Spleen (tissue), 11 donors: ENCODE measurements at regions not wholly inside any gene's neighbourhood (a gene's known extent, or its start where the extent isn't known, plus 50 kb on each side); places are given as distances from the start of the nearest gene placed in this dataset.

Experiments used
- DNase-seq: peaks from one replicate; pipeline ENCODE4 v3.0.0-alpha.2; 2020
- H3K27ac ChIP-seq, 8 donors: fragments of 200-600 bp; sonication (generic) in 7 of 8; 1 replicate in 4 of 8; 2 replicates in 4 of 8; pipeline versions ENCODE4 v1.5.0 to v1.8.0; 2016 to 2021; ENCODE audit warnings: inconsistent platforms in 4 of 8, mild to moderate bottlenecking in 4 of 8, moderate library complexity in 1 of 8
- H3K27me3 ChIP-seq, 7 donors: fragments of 200-600 bp; sonication (generic) in 6 of 7; replicated peaks in 1 of 7; 1 replicate in 4 of 7; 2 replicates in 3 of 7; pipeline versions ENCODE4 v1.5.0 to v1.8.0; 2016 to 2021; ENCODE audit warnings: inconsistent platforms in 3 of 7, mild to moderate bottlenecking in 1 of 7
- H3K36me3 ChIP-seq, 6 donors: fragments of 200-600 bp; sonication (generic) in 5 of 6; 1 replicate in 4 of 6; 2 replicates in 2 of 6; pipeline versions ENCODE4 v1.5.0 to v1.8.0; 2016 to 2021; ENCODE audit warnings: inconsistent platforms in 2 of 6
- H3K4me1 ChIP-seq, 6 donors: fragments of 200-600 bp; sonication (generic) in 5 of 6; 1 replicate in 3 of 6; 2 replicates in 3 of 6; pipeline versions ENCODE4 v1.5.0 to v1.8.0; 2016 to 2021; ENCODE audit warnings: inconsistent platforms in 3 of 6
- H3K4me3 ChIP-seq, 8 donors: fragments of 200-600 bp; sonication (generic) in 7 of 8; 1 replicate in 4 of 8; 2 replicates in 4 of 8; pipeline versions ENCODE4 v1.5.0 to v1.8.0; 2016 to 2021; ENCODE audit warnings: inconsistent platforms in 4 of 8, mild to moderate bottlenecking in 4 of 8, moderate library complexity in 2 of 8
- H3K9me3 ChIP-seq, 8 donors: fragments of 200-600 bp; sonication (generic) in 7 of 8; 1 replicate in 4 of 8; 2 replicates in 4 of 8; pipeline versions ENCODE4 v1.5.0 to v1.8.0; 2016 to 2021; ENCODE audit warnings: inconsistent platforms in 4 of 8
- POLR2A ChIP-seq, 3 donors: fragments of 450-650 bp; IDR thresholded peaks; one replicate each; pipeline ENCODE4 v1.5.1; 2017; ENCODE audit warnings: antibody characterized with exemption in 3 of 3, mild to moderate bottlenecking in 1 of 3
- POLR2AphosphoS5 ChIP-seq, 3 donors: sonication (generic); formaldehyde crosslinking; IDR thresholded peaks; one replicate each; pipeline ENCODE4 v1.5.1; 2017; ENCODE audit warnings: antibody characterized with exemption in 3 of 3
- WGBS, 5 donors: extraction: QIAGEN DNeasy Blood & Tissue Kit in 3 of 5; methylation state at CpG; one replicate each; pipeline versions ENCODE4 v1.1.5 to v1.1.7; 2013 to 2018; 5-methylcytosine and 5-hydroxymethylcytosine counted together
- intact Hi-C: fragments of 100-400 bp; cut with DNase I; formaldehyde crosslinking; loops from one replicate; pipeline ENCODE4 v1.15.0; 2023; ENCODE audit warnings: low total_unique reads
- TF ChIP-seq, protein P1 (sequence below), 11 experiments: fragments of 200-600 bp in 7 of 11; fragments of 450-650 bp in 4 of 11; sonication (generic) in 4 of 11; IDR thresholded peaks in 8 of 11; conservative IDR thresholded peaks in 3 of 11; 1 replicate in 7 of 11; 2 replicates in 4 of 11; pipeline versions ENCODE4 v1.4.0 to v1.8.0; 2016 to 2021; ENCODE audit warnings: antibody characterized with exemption in 11 of 11, inconsistent platforms in 4 of 11, mild to moderate bottlenecking in 1 of 11
- donor health status: healthy with polysubstance abuse.
- donor health status: DM: no; HTN: no; CAD: no; lungs with moderate emphysema.
- donor health status: DM: no; HTN: no; CAD: no.
- donor health status: Bipolar disorder and iron deficiency.
- donor health status: healthy.
- donor health status: DM: no; HTN: no; CAD: no.
- donor health status: DM: yes; HTN: yes; CAD: no.

DNA sequence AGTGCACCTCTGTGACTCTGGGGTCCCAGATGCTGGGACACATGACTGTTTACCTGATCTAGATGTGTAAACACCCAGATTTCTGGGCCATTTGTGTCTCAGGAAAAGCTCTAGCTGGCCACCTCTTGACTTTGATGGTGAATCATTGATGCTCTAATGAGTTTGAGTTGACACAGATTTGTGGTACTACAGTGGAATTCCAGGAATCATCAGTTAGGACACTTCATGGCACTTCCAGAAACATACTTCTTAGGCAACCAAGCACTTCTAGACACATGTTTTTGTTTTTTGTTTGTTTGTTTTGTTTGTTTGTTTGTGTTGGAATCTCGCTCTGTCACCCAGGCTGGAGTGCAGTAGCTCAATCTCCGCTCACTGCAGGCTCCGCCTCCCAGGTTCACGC, 302.2 kb upstream of the ZMIZ1 start:
- Histone ChIP-seq H3K9me3 (no peaks in the 10 kb centered on the region), H3K4me3 (no peak overlapping the region), H3K4me1 (peaks cover 0 to 30% (median 11%) of the 10 kb centered on the region in 6 donors), H3K27ac (no peak overlapping the region), H3K27me3 (no peaks in the 10 kb centered on the region), H3K36me3 (no peaks in the 10 kb centered on the region)
- 93 to 98% (median 97%) methylated on average over 4 of the region's 4 CpGs for WGBS, 5 donors
- intact Hi-C loops, result no loop called here
- TF ChIP-seq POLR2A (IDR thresholded peaks at IDR 0.05) (no peak), POLR2AphosphoS5 (IDR thresholded peaks at IDR 0.05) (no peak)
- TF ChIP-seq, protein P1, sequence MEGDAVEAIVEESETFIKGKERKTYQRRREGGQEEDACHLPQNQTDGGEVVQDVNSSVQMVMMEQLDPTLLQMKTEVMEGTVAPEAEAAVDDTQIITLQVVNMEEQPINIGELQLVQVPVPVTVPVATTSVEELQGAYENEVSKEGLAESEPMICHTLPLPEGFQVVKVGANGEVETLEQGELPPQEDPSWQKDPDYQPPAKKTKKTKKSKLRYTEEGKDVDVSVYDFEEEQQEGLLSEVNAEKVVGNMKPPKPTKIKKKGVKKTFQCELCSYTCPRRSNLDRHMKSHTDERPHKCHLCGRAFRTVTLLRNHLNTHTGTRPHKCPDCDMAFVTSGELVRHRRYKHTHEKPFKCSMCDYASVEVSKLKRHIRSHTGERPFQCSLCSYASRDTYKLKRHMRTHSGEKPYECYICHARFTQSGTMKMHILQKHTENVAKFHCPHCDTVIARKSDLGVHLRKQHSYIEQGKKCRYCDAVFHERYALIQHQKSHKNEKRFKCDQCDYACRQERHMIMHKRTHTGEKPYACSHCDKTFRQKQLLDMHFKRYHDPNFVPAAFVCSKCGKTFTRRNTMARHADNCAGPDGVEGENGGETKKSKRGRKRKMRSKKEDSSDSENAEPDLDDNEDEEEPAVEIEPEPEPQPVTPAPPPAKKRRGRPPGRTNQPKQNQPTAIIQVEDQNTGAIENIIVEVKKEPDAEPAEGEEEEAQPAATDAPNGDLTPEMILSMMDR (IDR thresholded peaks at IDR 0.05 in 8 of 11, conservative IDR thresholded peaks at IDR 0.05 in 3 of 11), result no peak
- DNase-seq, result no peak

DNA sequence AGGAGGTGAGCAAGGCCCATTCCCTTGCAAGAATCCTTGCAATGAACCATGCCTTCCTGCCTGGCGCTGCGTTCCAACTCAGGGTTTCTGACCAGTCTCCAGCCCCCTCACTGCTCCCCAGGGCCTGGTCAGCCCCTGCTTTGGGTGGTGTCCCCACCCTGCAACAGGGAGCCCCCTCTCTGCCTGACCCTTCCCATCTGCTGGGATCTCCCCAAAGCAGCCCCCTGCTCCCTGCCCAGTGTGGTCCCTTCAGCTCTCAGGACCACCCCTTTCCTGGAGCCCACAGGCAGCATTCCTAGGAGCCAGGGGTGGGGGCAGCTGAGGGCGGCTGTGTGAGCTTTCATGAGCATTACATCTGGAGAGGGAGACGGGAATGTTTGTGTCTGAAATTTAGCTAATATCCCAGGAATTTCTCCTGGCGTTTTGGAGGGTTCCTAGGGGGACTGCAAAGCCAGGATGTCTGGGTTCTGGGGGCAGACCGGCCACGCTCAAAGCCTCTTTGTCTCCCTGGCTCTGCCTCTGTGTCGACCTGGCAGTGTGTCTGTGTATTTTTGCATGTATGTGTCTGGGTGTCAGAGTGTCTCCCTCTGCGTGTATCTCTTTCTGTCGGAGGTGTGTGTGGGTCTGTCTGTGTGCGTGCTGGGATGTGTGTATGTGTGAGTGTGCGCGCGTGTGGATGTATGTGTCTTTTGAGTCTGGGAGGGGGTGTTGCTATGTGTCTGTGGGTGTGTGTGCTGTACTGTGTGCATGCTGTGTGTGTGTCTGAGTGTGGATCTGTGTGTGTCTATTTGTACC, 300.5 kb upstream of the ZMIZ1 start:
- Histone ChIP-seq H3K27me3 (no peaks in the 10 kb centered on the region), H3K4me1 (peaks cover 0 to 41% (median 17%) of the 10 kb centered on the region in 6 donors), H3K27ac (no peak overlapping the region), H3K4me3 (no peak overlapping the region), H3K9me3 (no peaks in the 10 kb centered on the region), H3K36me3 (no peaks in the 10 kb centered on the region)
- 91 to 96% (median 92%) methylated on average over 14 of the region's 14 CpGs for WGBS, 5 donors
- no peak for TF ChIP-seq POLR2AphosphoS5 (IDR thresholded peaks at IDR 0.05)
- TF ChIP-seq, protein P1 (IDR thresholded peaks at IDR 0.05 in 8 of 11, conservative IDR thresholded peaks at IDR 0.05 in 3 of 11), result no peak
- TF ChIP-seq POLR2A (IDR thresholded peaks at IDR 0.05), result no peak
- DNase-seq, result no peak
- intact Hi-C loops, result no loop called here

DNA sequence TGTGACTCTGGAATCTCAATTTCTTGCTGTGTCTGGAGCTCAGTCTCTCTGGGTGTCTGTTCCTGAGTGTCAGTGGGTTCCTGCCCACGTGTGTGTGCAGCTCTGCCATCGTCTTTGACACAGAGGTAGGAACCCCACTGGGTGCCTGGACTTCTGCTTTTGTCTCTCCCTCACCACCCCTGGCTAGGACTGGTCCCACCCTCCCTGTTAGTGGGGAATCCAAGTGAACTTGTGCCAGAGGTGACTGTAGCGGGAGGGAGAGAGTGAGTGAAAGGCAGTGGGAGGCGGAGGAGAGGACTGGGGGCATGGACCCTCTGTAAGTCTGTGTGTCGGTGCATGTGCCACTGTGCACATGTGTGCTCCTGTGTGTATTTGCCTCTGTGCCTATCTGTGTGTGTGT, 299.9 kb upstream of the ZMIZ1 start:
- Histone ChIP-seq H3K27me3 (no peaks in the 10 kb centered on the region), H3K4me1 (peaks cover 0 to 34% (median 14%) of the 10 kb centered on the region in 6 donors), H3K9me3 (no peaks in the 10 kb centered on the region), H3K36me3 (no peaks in the 10 kb centered on the region), H3K27ac (no peak overlapping the region), H3K4me3 (no peak overlapping the region)
- no peak for DNase-seq
- intact Hi-C loops, result no loop called here
- 44 to 62% (median 45%) methylated on average over 4 to 5 of the region's 5 CpGs for WGBS, 5 donors
- TF ChIP-seq POLR2A (IDR thresholded peaks at IDR 0.05), result no peak
- no peak for TF ChIP-seq POLR2AphosphoS5 (IDR thresholded peaks at IDR 0.05)
- TF ChIP-seq, protein P1 (IDR thresholded peaks at IDR 0.05 in 8 of 11, conservative IDR thresholded peaks at IDR 0.05 in 3 of 11), result no peak

DNA sequence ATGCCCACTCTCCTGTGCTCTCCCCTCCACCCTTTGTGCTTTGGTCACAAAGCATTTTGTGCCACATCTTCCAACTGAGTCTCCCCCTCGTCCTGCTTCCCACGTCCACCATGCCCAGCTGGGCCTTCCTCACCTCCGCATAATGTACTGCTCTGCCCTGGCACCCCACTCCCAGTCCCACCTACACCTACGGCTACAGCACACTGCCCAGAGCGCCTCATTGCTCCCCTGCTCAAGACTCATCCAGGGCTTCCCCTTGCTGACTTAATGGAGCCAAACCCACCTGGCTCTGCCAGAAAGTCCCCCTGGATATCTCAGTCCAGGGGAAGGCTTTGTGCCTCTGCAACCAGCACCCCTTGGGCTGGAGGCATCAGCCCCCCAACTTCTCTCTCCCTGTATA, 299.2 kb upstream of the ZMIZ1 start:
- H3K9me3 ChIP-seq, result no peaks in the 10 kb centered on the region
- H3K36me3 ChIP-seq, result no peaks in the 10 kb centered on the region
- DNase-seq, result peak; percentile 42
- H3K27me3 ChIP-seq, result no peaks in the 10 kb centered on the region
- peaks cover 0 to 28% (median 12%) of the 10 kb centered on the region in 6 donors for H3K4me1 ChIP-seq
- intact Hi-C loops, result no loop called here
- 81 to 94% (median 89%) methylated on average over 5 of the region's 5 CpGs for WGBS, 5 donors
- no peak overlapping the region for H3K4me3 ChIP-seq
- no peak overlapping the region for H3K27ac ChIP-seq
- no peak for TF ChIP-seq POLR2A (IDR thresholded peaks at IDR 0.05)
